ENCODE measurements at regions not wholly inside any gene's neighbourhood (a gene's known extent, or its start where the extent isn't known, plus 50 kb on each side); places are given as distances from the start of the nearest gene placed in this dataset.
"Not testable (repeated sequence)": the region's sequence is repeated elsewhere in the genome, so short reads cannot be mapped to it uniquely, and the experiment has no call there.

GRCh38 chr10:113475381-113475807 is 77.5 kb upstream of the HABP2 start:
- DNase-seq = no peak

GRCh38 chr10:113476191-113476590 is 76.7 kb upstream of the HABP2 start:
- no peak for DNase-seq

GRCh38 chr10:113476673-113477072 is 76.2 kb upstream of the HABP2 start:
- no peak for DNase-seq

- no peak for DNase-seq
Measured at GRCh38 chr10:113477451-113477850, 75.4 kb upstream of the HABP2 start.

GRCh38 chr10:113479346-113480080 is 73.3 kb upstream of the HABP2 start:
- no peak for DNase-seq

- no peak for DNase-seq
Measured at GRCh38 chr10:113480081-113480360, 72.8 kb upstream of the HABP2 start.

GRCh38 chr10:113480851-113481502 is 71.9 kb upstream of the HABP2 start:
- DNase-seq = no peak

- no peak for DNase-seq
Measured at GRCh38 chr10:113484487-113484886, 68.4 kb upstream of the HABP2 start.

GRCh38 chr10:113485736-113486135 is 67.1 kb upstream of the HABP2 start:
- no peak for DNase-seq

GRCh38 chr10:113486531-113486930 is 66.3 kb upstream of the HABP2 start:
- DNase-seq = no peak

GRCh38 chr10:113487154-113487553 is 65.7 kb upstream of the HABP2 start:
- no peak for DNase-seq

- no peak for DNase-seq
Measured at GRCh38 chr10:113488186-113488585, 64.7 kb upstream of the HABP2 start.

- DNase-seq = not testable (repeated sequence)
Measured at GRCh38 chr10:113489522-113489921, 63.3 kb upstream of the HABP2 start.

- DNase-seq = no peak
Measured at GRCh38 chr10:113491967-113492565, 60.8 kb upstream of the HABP2 start.

- DNase-seq = no peak
Measured at GRCh38 chr10:113493195-113493594, 59.7 kb upstream of the HABP2 start.

- no peak for DNase-seq
Measured at GRCh38 chr10:113493882-113494301, 59.0 kb upstream of the HABP2 start.

GRCh38 chr10:113494761-113495160 is 58.1 kb upstream of the HABP2 start:
- no peak for DNase-seq

GRCh38 chr10:113495553-113495952 is 57.3 kb upstream of the HABP2 start:
- DNase-seq = no peak

GRCh38 chr10:113496111-113497109 is 56.4 kb upstream of the HABP2 start:
- no peak for DNase-seq

- DNase-seq = no peak
Measured at GRCh38 chr10:113497198-113497597, 55.7 kb upstream of the HABP2 start.

GRCh38 chr10:113498997-113499396 is 53.9 kb upstream of the HABP2 start:
- no peak for DNase-seq

GRCh38 chr10:113499806-113500205 is 53.0 kb upstream of the HABP2 start:
- DNase-seq = no peak

GRCh38 chr10:113501031-113501430 is 51.8 kb upstream of the HABP2 start:
- not testable (repeated sequence) for DNase-seq

Data from activated T-cell treated with anti-CD3 and anti-CD28 coated beads, Interleukin-2, amount 50 U/mL, for 1 hour (primary cell).